IMR-90 (cell line): ENCODE measurements at regions not wholly inside any gene's neighbourhood (a gene's known extent, or its start where the extent isn't known, plus 50 kb on each side); places are given as distances from the start of the nearest gene placed in this dataset.

Source experiments
- ATAC-seq: fragments of 200-7000 bp; cut with Tn5 transposase; 2 replicates; pipeline ENCODE4 v1.9.1; 2020; ENCODE audit warnings: low read depth, mild to moderate bottlenecking, moderate library complexity
- BruUV-seq: library from RNA; stranded (reverse); fragments of 400-500 nt; replicated peaks from 2 replicates; lab custom pipeline; 2021; lab: Mats Ljungman, UMichigan
- CTCF ChIA-PET: fragments of 300-600 bp; formaldehyde crosslinking; extraction: SDS; loops from one replicate; lab custom pipeline; 2021; ENCODE audit warnings: antibody characterized with exemption; lab: Yijun Ruan, JAX
- POLR2A ChIA-PET: fragments of 300-600 bp; sonication (Branson Sonifier 250); formaldehyde crosslinking; loops from one replicate; lab custom pipeline; 2022; ENCODE audit warnings: antibody characterized with exemption; ENCODE audit not compliant: unreplicated experiment; lab: Charles Lee
- DNase-seq: peaks from one replicate; pipeline ENCODE4 v3.0.0; 2013
- H2AFZ ChIP-seq: replicated peaks from 2 replicates; pipeline ENCODE3; 2013; ENCODE audit warnings: low read length, mild to moderate bottlenecking; ENCODE audit not compliant: poor library complexity
- H2AK5ac ChIP-seq: 2 replicates; pipeline ENCODE4 v1.6.1; 2013; ENCODE audit warnings: low read depth, low read length, inconsistent platforms
- H2AK9ac ChIP-seq: replicated peaks from 2 replicates; pipeline ENCODE3; 2013; ENCODE audit warnings: mild to moderate bottlenecking, low read depth, low read length, moderate library complexity; ENCODE audit not compliant: poor library complexity
- H2BK120ac ChIP-seq: 2 replicates; pipeline ENCODE4 v1.6.1; 2013; ENCODE audit warnings: low read depth, low read length, inconsistent platforms
- H2BK15ac ChIP-seq: 3 replicates; pipeline ENCODE4 v1.6.1; 2013; ENCODE audit warnings: low read depth, low read length, inconsistent platforms
- H2BK20ac ChIP-seq: 2 replicates; pipeline ENCODE4 v1.6.1; 2013; ENCODE audit warnings: low read depth, mild to moderate bottlenecking, inconsistent platforms, low read length, moderate library complexity
- H2BK5ac ChIP-seq: 2 replicates; pipeline ENCODE4 v1.6.1; 2013; ENCODE audit warnings: mild to moderate bottlenecking, low read depth, low read length, inconsistent platforms; ENCODE audit not compliant: poor library complexity, severe bottlenecking
- H3K14ac ChIP-seq: replicated peaks from 2 replicates; pipeline ENCODE4 v1.6.1; 2013; ENCODE audit warnings: low read depth, low read length, inconsistent platforms
- H3K18ac ChIP-seq: 2 replicates; pipeline ENCODE4 v1.6.1; 2013; ENCODE audit warnings: low read depth, low read length, control low read depth
- H3K23ac ChIP-seq: 2 replicates; pipeline ENCODE4 v1.6.1; 2013; ENCODE audit warnings: low read depth, low read length, inconsistent platforms
- H3K27ac ChIP-seq: 2 replicates; pipeline ENCODE4 v1.5.1; 2013; ENCODE audit warnings: mild to moderate bottlenecking, control low read depth, low read length; ENCODE audit not compliant: insufficient read depth
- H3K27me3 ChIP-seq: 2 replicates; pipeline ENCODE4 v1.6.1; 2013; ENCODE audit warnings: low read length; ENCODE audit not compliant: control insufficient read depth, insufficient read depth
- H3K36me3 ChIP-seq: 2 replicates; pipeline ENCODE4 v1.6.1; 2013; ENCODE audit warnings: low read length, mixed read lengths; ENCODE audit not compliant: control insufficient read depth, insufficient read depth
- H3K4ac ChIP-seq: 2 replicates; pipeline ENCODE4 v1.6.1; 2013; ENCODE audit warnings: low read depth, low read length, inconsistent platforms
- H3K4me1 ChIP-seq: 2 replicates; pipeline ENCODE4 v1.6.1; 2013; ENCODE audit warnings: low read length, mixed read lengths; ENCODE audit not compliant: control insufficient read depth, insufficient read depth
- H3K4me2 ChIP-seq: 2 replicates; pipeline ENCODE4 v1.6.1; 2013; ENCODE audit warnings: low read depth, mild to moderate bottlenecking, control low read depth, low read length, moderate library complexity
- H3K4me3 ChIP-seq: 2 replicates; pipeline ENCODE4 v1.5.1; 2013; ENCODE audit warnings: low read depth, mild to moderate bottlenecking, control low read depth, low read length, moderate library complexity; ENCODE audit not compliant: insufficient read depth
- H3K56ac ChIP-seq: 2 replicates; pipeline ENCODE4 v1.6.1; 2013; ENCODE audit warnings: low read length, inconsistent platforms; ENCODE audit not compliant: insufficient read depth; ENCODE audit errors: extremely low read depth
- H3K79me1 ChIP-seq, 2 experiments: 2 replicates each; pipeline ENCODE4 v1.6.1; 2013; ENCODE audit warnings: low read length in 2 of 2, inconsistent platforms in 1 of 2, low read depth in 1 of 2
- H3K9ac ChIP-seq: 2 replicates; pipeline ENCODE4 v1.6.1; 2013; ENCODE audit warnings: low read depth, low read length, control low read depth
- H3K9me1 ChIP-seq: 2 replicates; pipeline ENCODE4 v1.6.1; 2013; ENCODE audit warnings: low read length, inconsistent platforms; ENCODE audit not compliant: insufficient read depth
- H3K9me3 ChIP-seq: 2 replicates; pipeline ENCODE4 v1.6.1; 2013; ENCODE audit warnings: low read length; ENCODE audit not compliant: control insufficient read depth, insufficient read depth
- H4K20me1 ChIP-seq: 2 replicates; pipeline ENCODE4 v1.6.1; 2013; ENCODE audit warnings: low read length, inconsistent platforms; ENCODE audit not compliant: insufficient read depth
- H4K5ac ChIP-seq: 2 replicates; pipeline ENCODE4 v1.6.1; 2013; ENCODE audit warnings: mild to moderate bottlenecking, low read depth, low read length, control low read depth
- H4K8ac ChIP-seq, 2 experiments: 2 replicates each; pipeline ENCODE4 v1.6.1; 2013; ENCODE audit warnings: low read depth in 2 of 2, low read length in 2 of 2, control low read depth in 1 of 2, inconsistent platforms in 1 of 2
- H4K91ac ChIP-seq: 2 replicates; pipeline ENCODE4 v1.6.1; 2013; ENCODE audit warnings: low read depth, low read length, inconsistent platforms; ENCODE audit not compliant: insufficient read depth
- CEBPB ChIP-seq: IDR thresholded peaks from 2 replicates; pipeline ENCODE4 v1.6.1; 2012; ENCODE audit warnings: low read depth, low read length, improper control_type of control experiment
- FOS ChIP-seq: fragments of 150-350 bp; IDR thresholded peaks from 2 replicates; pipeline ENCODE4 v1.6.1; 2016; ENCODE audit warnings: low read depth, low read length
- WGBS, 2 experiments: methylation state at CpG; one replicate each; pipeline versions ENCODE4 v1.1.5 to v1.1.7; 2013; ENCODE audit warnings: missing lambda C conversion rate in 2 of 2; ENCODE audit not compliant: insufficient read length in 1 of 2; ENCODE audit errors: extremely low coverage in 2 of 2; 5-methylcytosine and 5-hydroxymethylcytosine counted together
- dilution Hi-C: fragments of 300-500 bp; cut with HindIII; formaldehyde crosslinking; loops from one replicate; pipeline ENCODE4 v1.14.3; 2018; ENCODE audit warnings: low sequenced_read_pairs; ENCODE audit not compliant: unreplicated experiment
- in situ Hi-C: fragments of 300-500 bp; cut with MboI; formaldehyde crosslinking; loops from 3 replicates; pipeline ENCODE4 v1.14.3; 2019; ENCODE audit warnings: low sequenced_read_pairs, inconsistent platforms, mixed read lengths
- intact Hi-C: fragments of 100-400 bp; cut with micrococcal nuclease; formaldehyde crosslinking; loops from 2 replicates; pipeline ENCODE4 v1.10.0; 2022
- TF ChIP-seq, protein P1 (sequence below): conservative IDR thresholded peaks from 2 replicates; pipeline ENCODE4 v1.5.1; 2012; ENCODE audit warnings: mild to moderate bottlenecking, low read depth, low read length, improper control_type of control experiment

DNA sequence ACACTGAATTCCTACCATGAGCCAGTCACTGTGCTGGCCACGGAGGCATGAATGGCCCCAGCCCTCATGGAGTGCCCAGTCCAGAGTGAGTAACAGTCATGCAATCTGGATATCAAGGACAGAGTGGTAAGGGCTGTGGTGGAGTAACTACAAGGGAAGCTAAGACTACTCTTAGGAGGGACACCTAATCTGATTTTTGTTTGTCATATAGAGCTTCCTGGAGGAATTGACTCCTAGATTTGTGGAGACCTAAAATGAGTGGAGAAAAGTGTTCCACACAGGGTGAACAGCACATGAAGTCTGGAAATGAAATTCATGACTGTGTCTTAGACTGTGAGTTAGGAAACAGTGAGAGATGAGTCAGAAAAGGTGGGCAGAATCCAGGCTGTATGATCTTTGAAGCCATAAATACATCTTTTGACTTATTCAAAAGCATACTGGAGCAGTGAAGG is 219.9 kb downstream of the NFKBIZ start:
- BruUV-seq, result no TSS peak
- peak; percentile 72 for TF ChIP-seq CEBPB
- TF ChIP-seq, protein P1, sequence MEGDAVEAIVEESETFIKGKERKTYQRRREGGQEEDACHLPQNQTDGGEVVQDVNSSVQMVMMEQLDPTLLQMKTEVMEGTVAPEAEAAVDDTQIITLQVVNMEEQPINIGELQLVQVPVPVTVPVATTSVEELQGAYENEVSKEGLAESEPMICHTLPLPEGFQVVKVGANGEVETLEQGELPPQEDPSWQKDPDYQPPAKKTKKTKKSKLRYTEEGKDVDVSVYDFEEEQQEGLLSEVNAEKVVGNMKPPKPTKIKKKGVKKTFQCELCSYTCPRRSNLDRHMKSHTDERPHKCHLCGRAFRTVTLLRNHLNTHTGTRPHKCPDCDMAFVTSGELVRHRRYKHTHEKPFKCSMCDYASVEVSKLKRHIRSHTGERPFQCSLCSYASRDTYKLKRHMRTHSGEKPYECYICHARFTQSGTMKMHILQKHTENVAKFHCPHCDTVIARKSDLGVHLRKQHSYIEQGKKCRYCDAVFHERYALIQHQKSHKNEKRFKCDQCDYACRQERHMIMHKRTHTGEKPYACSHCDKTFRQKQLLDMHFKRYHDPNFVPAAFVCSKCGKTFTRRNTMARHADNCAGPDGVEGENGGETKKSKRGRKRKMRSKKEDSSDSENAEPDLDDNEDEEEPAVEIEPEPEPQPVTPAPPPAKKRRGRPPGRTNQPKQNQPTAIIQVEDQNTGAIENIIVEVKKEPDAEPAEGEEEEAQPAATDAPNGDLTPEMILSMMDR, result no peak
- peak; percentile 35; the same call in 1 of the 2 replicates for TF ChIP-seq FOS
- CTCF ChIA-PET, result no interaction called here
- Histone ChIP-seq H3K23ac (no peak overlapping the region), H3K4me1 (peaks cover 4% of the 10 kb centered on the region), H3K36me3 (no peaks in the 10 kb centered on the region), H3K9me3 (no peaks in the 10 kb centered on the region), H2AK9ac (no peak overlapping the region), H3K79me1 (no peaks in the 10 kb centered on the region), H2BK15ac (peak overlapping the region; percentile 47; the same call in 2 of the 3 replicates), H2BK120ac (peak overlapping the region; percentile 51; the same call in 1 of the 2 replicates), H3K14ac (no peak overlapping the region; the same call in 1 of the 2 replicates), H3K4me3 (no peak overlapping the region), H2AFZ (no peak overlapping the region), H3K4me2 (no peak overlapping the region), H4K91ac (peak overlapping the region; percentile 45; the same call in 1 of the 2 replicates), H4K5ac (no peak overlapping the region), H2BK20ac (peak overlapping the region; percentile 29; the same call in 1 of the 2 replicates), H4K8ac (peak overlapping the region in 1 of 2 experiments; percentile 41; a peak in 1 of 4 replicates), H3K9me1 (no peaks in the 10 kb centered on the region; the same call in 1 of the 2 replicates), H3K18ac (peak overlapping the region; percentile 7; the same call in 1 of the 2 replicates), H3K4ac (0 out of 2 replicates have a peak overlapping the region, but pooled peaks have one; percentile 15), H2AK5ac (0 out of 2 replicates have a peak overlapping the region, but pooled peaks have one; percentile 6), H3K27ac (no peak overlapping the region), H3K27me3 (no peaks in the 10 kb centered on the region), H3K9ac (no peak overlapping the region), H3K56ac (no peak overlapping the region), H2BK5ac (peak overlapping the region; percentile 76), H4K20me1 (no peaks in the 10 kb centered on the region)
- intact Hi-C loops (loop anchor here (1.0 kb wide), 1 partner anchor 242 kb away; no protein-coding TSS in a partner anchor), dilution Hi-C loops (no loop called here), in situ Hi-C loops (no loop called here)
- DNase-seq (peak; percentile 91), ATAC-seq (peak; percentile 98)
- no CpG with 5 or more reads among the region's 1 CpG for WGBS, 2 experiments
- POLR2A ChIA-PET, result no interaction called here
